IMR-90 (cell line): ENCODE measurements at regions not wholly inside any gene's neighbourhood (a gene's known extent, or its start where the extent isn't known, plus 50 kb on each side); places are given as distances from the start of the nearest gene placed in this dataset.

Experiments used
- ATAC-seq: fragments of 200-7000 bp; cut with Tn5 transposase; 2 replicates; pipeline ENCODE4 v1.9.1; 2020; ENCODE audit warnings: low read depth, mild to moderate bottlenecking, moderate library complexity
- BruUV-seq: library from RNA; stranded (reverse); fragments of 400-500 nt; replicated peaks from 2 replicates; lab custom pipeline; 2021; lab: Mats Ljungman, UMichigan
- CTCF ChIA-PET: fragments of 300-600 bp; formaldehyde crosslinking; extraction: SDS; loops from one replicate; lab custom pipeline; 2021; ENCODE audit warnings: antibody characterized with exemption; lab: Yijun Ruan, JAX
- POLR2A ChIA-PET: fragments of 300-600 bp; sonication (Branson Sonifier 250); formaldehyde crosslinking; loops from one replicate; lab custom pipeline; 2022; ENCODE audit warnings: antibody characterized with exemption; ENCODE audit not compliant: unreplicated experiment; lab: Charles Lee
- DNase-seq: peaks from one replicate; pipeline ENCODE4 v3.0.0; 2013
- H2AFZ ChIP-seq: replicated peaks from 2 replicates; pipeline ENCODE3; 2013; ENCODE audit warnings: low read length, mild to moderate bottlenecking; ENCODE audit not compliant: poor library complexity
- H2AK5ac ChIP-seq: 2 replicates; pipeline ENCODE4 v1.6.1; 2013; ENCODE audit warnings: low read depth, low read length, inconsistent platforms
- H2AK9ac ChIP-seq: replicated peaks from 2 replicates; pipeline ENCODE3; 2013; ENCODE audit warnings: mild to moderate bottlenecking, low read depth, low read length, moderate library complexity; ENCODE audit not compliant: poor library complexity
- H2BK120ac ChIP-seq: 2 replicates; pipeline ENCODE4 v1.6.1; 2013; ENCODE audit warnings: low read depth, low read length, inconsistent platforms
- H2BK15ac ChIP-seq: 3 replicates; pipeline ENCODE4 v1.6.1; 2013; ENCODE audit warnings: low read depth, low read length, inconsistent platforms
- H2BK20ac ChIP-seq: 2 replicates; pipeline ENCODE4 v1.6.1; 2013; ENCODE audit warnings: low read depth, mild to moderate bottlenecking, inconsistent platforms, low read length, moderate library complexity
- H2BK5ac ChIP-seq: 2 replicates; pipeline ENCODE4 v1.6.1; 2013; ENCODE audit warnings: mild to moderate bottlenecking, low read depth, low read length, inconsistent platforms; ENCODE audit not compliant: poor library complexity, severe bottlenecking
- H3K14ac ChIP-seq: replicated peaks from 2 replicates; pipeline ENCODE4 v1.6.1; 2013; ENCODE audit warnings: low read depth, low read length, inconsistent platforms
- H3K18ac ChIP-seq: 2 replicates; pipeline ENCODE4 v1.6.1; 2013; ENCODE audit warnings: low read depth, low read length, control low read depth
- H3K23ac ChIP-seq: 2 replicates; pipeline ENCODE4 v1.6.1; 2013; ENCODE audit warnings: low read depth, low read length, inconsistent platforms
- H3K27ac ChIP-seq: 2 replicates; pipeline ENCODE4 v1.5.1; 2013; ENCODE audit warnings: mild to moderate bottlenecking, control low read depth, low read length; ENCODE audit not compliant: insufficient read depth
- H3K27me3 ChIP-seq: 2 replicates; pipeline ENCODE4 v1.6.1; 2013; ENCODE audit warnings: low read length; ENCODE audit not compliant: control insufficient read depth, insufficient read depth
- H3K36me3 ChIP-seq: 2 replicates; pipeline ENCODE4 v1.6.1; 2013; ENCODE audit warnings: low read length, mixed read lengths; ENCODE audit not compliant: control insufficient read depth, insufficient read depth
- H3K4ac ChIP-seq: 2 replicates; pipeline ENCODE4 v1.6.1; 2013; ENCODE audit warnings: low read depth, low read length, inconsistent platforms
- H3K4me1 ChIP-seq: 2 replicates; pipeline ENCODE4 v1.6.1; 2013; ENCODE audit warnings: low read length, mixed read lengths; ENCODE audit not compliant: control insufficient read depth, insufficient read depth
- H3K4me2 ChIP-seq: 2 replicates; pipeline ENCODE4 v1.6.1; 2013; ENCODE audit warnings: low read depth, mild to moderate bottlenecking, control low read depth, low read length, moderate library complexity
- H3K4me3 ChIP-seq: 2 replicates; pipeline ENCODE4 v1.5.1; 2013; ENCODE audit warnings: low read depth, mild to moderate bottlenecking, control low read depth, low read length, moderate library complexity; ENCODE audit not compliant: insufficient read depth
- H3K56ac ChIP-seq: 2 replicates; pipeline ENCODE4 v1.6.1; 2013; ENCODE audit warnings: low read length, inconsistent platforms; ENCODE audit not compliant: insufficient read depth; ENCODE audit errors: extremely low read depth
- H3K79me1 ChIP-seq, 2 experiments: 2 replicates each; pipeline ENCODE4 v1.6.1; 2013; ENCODE audit warnings: low read length in 2 of 2, inconsistent platforms in 1 of 2, low read depth in 1 of 2
- H3K9ac ChIP-seq: 2 replicates; pipeline ENCODE4 v1.6.1; 2013; ENCODE audit warnings: low read depth, low read length, control low read depth
- H3K9me1 ChIP-seq: 2 replicates; pipeline ENCODE4 v1.6.1; 2013; ENCODE audit warnings: low read length, inconsistent platforms; ENCODE audit not compliant: insufficient read depth
- H3K9me3 ChIP-seq: 2 replicates; pipeline ENCODE4 v1.6.1; 2013; ENCODE audit warnings: low read length; ENCODE audit not compliant: control insufficient read depth, insufficient read depth
- H4K20me1 ChIP-seq: 2 replicates; pipeline ENCODE4 v1.6.1; 2013; ENCODE audit warnings: low read length, inconsistent platforms; ENCODE audit not compliant: insufficient read depth
- H4K5ac ChIP-seq: 2 replicates; pipeline ENCODE4 v1.6.1; 2013; ENCODE audit warnings: mild to moderate bottlenecking, low read depth, low read length, control low read depth
- H4K8ac ChIP-seq, 2 experiments: 2 replicates each; pipeline ENCODE4 v1.6.1; 2013; ENCODE audit warnings: low read depth in 2 of 2, low read length in 2 of 2, control low read depth in 1 of 2, inconsistent platforms in 1 of 2
- H4K91ac ChIP-seq: 2 replicates; pipeline ENCODE4 v1.6.1; 2013; ENCODE audit warnings: low read depth, low read length, inconsistent platforms; ENCODE audit not compliant: insufficient read depth
- MAFK ChIP-seq: IDR thresholded peaks from 2 replicates; pipeline ENCODE4 v1.6.1; 2012; ENCODE audit warnings: low read depth, low read length, improper control_type of control experiment
- MXI1 ChIP-seq: IDR thresholded peaks from 2 replicates; pipeline ENCODE4 v1.6.1; 2012; ENCODE audit warnings: low read depth, mild to moderate bottlenecking, low read length, moderate library complexity, borderline replicate concordance
- POLR2A ChIP-seq: IDR thresholded peaks from 2 replicates; pipeline ENCODE4 v1.6.1; 2012; ENCODE audit warnings: mild to moderate bottlenecking, low read depth, low read length
- WGBS, 2 experiments: methylation state at CpG; one replicate each; pipeline versions ENCODE4 v1.1.5 to v1.1.7; 2013; ENCODE audit warnings: missing lambda C conversion rate in 2 of 2; ENCODE audit not compliant: insufficient read length in 1 of 2; ENCODE audit errors: extremely low coverage in 2 of 2; 5-methylcytosine and 5-hydroxymethylcytosine counted together
- dilution Hi-C: fragments of 300-500 bp; cut with HindIII; formaldehyde crosslinking; loops from one replicate; pipeline ENCODE4 v1.14.3; 2018; ENCODE audit warnings: low sequenced_read_pairs; ENCODE audit not compliant: unreplicated experiment
- in situ Hi-C: fragments of 300-500 bp; cut with MboI; formaldehyde crosslinking; loops from 3 replicates; pipeline ENCODE4 v1.14.3; 2019; ENCODE audit warnings: low sequenced_read_pairs, inconsistent platforms, mixed read lengths
- intact Hi-C: fragments of 100-400 bp; cut with micrococcal nuclease; formaldehyde crosslinking; loops from 2 replicates; pipeline ENCODE4 v1.10.0; 2022
- TF ChIP-seq, protein P1 (sequence below): fragments of 150-350 bp; IDR thresholded peaks from 2 replicates; pipeline ENCODE4 v1.6.1; 2016; ENCODE audit warnings: low read depth, mild to moderate bottlenecking, low read length, moderate library complexity, borderline replicate concordance
- TF ChIP-seq, protein P2 (sequence below): conservative IDR thresholded peaks from 2 replicates; pipeline ENCODE4 v1.5.1; 2012; ENCODE audit warnings: mild to moderate bottlenecking, low read depth, low read length, improper control_type of control experiment

DNA sequence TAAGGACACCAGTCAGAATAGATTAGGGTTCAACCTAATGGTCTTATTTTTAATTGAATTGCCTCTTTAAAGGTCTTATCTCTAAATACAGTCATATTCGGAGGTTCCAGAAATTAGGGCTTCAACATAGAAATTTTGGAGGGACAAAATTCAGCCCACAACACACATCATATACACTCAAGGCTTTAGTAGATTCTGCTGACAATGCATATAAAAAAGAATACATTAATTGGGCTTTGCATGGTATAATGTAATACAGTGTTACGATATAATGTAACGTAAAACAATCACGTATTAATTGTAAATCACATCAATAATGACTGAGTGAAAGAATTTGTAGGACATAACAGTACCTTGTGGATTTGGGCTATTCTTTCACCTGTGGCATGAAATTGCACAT lies 787.8 kb downstream of the STIM2 start:
- CTCF ChIA-PET: no interaction called here
- Histone ChIP-seq H3K4me2 (no peak overlapping the region), H3K14ac (no peak overlapping the region), H3K23ac (no peak overlapping the region), H3K4me1 (no peaks in the 10 kb centered on the region), H4K8ac (no peak overlapping the region), H2BK20ac (no peak overlapping the region), H3K79me1 (no peaks in the 10 kb centered on the region), H2AFZ (no peak overlapping the region), H4K5ac (no peak overlapping the region), H3K56ac (no peak overlapping the region), H3K4me3 (no peak overlapping the region), H3K36me3 (no peaks in the 10 kb centered on the region), H2BK120ac (no peak overlapping the region), H3K9me1 (no peaks in the 10 kb centered on the region), H2BK15ac (no peak overlapping the region), H3K27ac (no peak overlapping the region), H3K18ac (no peak overlapping the region), H2AK9ac (no peak overlapping the region), H3K4ac (no peak overlapping the region), H3K9me3 (no peaks in the 10 kb centered on the region), H3K27me3 (no peaks in the 10 kb centered on the region), H4K91ac (no peak overlapping the region), H3K9ac (no peak overlapping the region), H2AK5ac (no peak overlapping the region), H4K20me1 (no peaks in the 10 kb centered on the region), H2BK5ac (no peak overlapping the region)
- TF ChIP-seq MXI1 (no peak), MAFK (peak; percentile 94), POLR2A (no peak)
- TF ChIP-seq, protein P1, sequence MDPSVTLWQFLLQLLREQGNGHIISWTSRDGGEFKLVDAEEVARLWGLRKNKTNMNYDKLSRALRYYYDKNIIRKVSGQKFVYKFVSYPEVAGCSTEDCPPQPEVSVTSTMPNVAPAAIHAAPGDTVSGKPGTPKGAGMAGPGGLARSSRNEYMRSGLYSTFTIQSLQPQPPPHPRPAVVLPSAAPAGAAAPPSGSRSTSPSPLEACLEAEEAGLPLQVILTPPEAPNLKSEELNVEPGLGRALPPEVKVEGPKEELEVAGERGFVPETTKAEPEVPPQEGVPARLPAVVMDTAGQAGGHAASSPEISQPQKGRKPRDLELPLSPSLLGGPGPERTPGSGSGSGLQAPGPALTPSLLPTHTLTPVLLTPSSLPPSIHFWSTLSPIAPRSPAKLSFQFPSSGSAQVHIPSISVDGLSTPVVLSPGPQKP: no peak
- TF ChIP-seq, protein P2, sequence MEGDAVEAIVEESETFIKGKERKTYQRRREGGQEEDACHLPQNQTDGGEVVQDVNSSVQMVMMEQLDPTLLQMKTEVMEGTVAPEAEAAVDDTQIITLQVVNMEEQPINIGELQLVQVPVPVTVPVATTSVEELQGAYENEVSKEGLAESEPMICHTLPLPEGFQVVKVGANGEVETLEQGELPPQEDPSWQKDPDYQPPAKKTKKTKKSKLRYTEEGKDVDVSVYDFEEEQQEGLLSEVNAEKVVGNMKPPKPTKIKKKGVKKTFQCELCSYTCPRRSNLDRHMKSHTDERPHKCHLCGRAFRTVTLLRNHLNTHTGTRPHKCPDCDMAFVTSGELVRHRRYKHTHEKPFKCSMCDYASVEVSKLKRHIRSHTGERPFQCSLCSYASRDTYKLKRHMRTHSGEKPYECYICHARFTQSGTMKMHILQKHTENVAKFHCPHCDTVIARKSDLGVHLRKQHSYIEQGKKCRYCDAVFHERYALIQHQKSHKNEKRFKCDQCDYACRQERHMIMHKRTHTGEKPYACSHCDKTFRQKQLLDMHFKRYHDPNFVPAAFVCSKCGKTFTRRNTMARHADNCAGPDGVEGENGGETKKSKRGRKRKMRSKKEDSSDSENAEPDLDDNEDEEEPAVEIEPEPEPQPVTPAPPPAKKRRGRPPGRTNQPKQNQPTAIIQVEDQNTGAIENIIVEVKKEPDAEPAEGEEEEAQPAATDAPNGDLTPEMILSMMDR: no peak
- ATAC-seq (no peak), DNase-seq (no peak)
- intact Hi-C loops (no loop called here), in situ Hi-C loops (no loop called here), dilution Hi-C loops (no loop called here)
- POLR2A ChIA-PET: no interaction called here
- BruUV-seq: no TSS peak
- WGBS, 2 experiments: no CpG with 5 or more reads among the region's 4 CpGs
